ENCODE measurements at regions not wholly inside any gene's neighbourhood (a gene's known extent, or its start where the extent isn't known, plus 50 kb on each side); places are given as distances from the start of the nearest gene placed in this dataset.

DNA sequence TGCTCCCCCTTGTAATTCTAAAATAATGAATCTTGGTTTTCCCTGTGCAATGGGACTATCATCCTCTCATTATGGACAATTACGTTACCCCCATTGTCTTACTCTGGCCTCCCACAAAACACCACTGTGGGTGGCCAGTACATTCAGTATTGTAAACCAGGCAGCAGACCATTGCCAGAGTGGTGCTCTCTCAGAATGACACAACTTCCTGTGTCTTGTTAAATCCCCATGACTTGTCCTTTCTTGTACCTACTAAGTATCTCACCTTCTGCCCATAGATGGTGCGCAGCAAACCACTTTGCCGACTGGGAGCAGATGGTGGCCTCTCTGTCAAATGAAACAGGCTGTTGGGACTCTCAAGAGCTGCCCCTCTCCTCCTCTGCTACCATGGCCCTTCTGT, 287.1 kb upstream of the RAG2 start:
- intact Hi-C loops (cut with micrococcal nuclease; ENCODE audit: unreplicated experiment): no loop called here
- FAIRE-seq: no peak
- no TSS peak for BruUV-seq (replicated peaks)
- ATAC-seq: no peak
- Histone ChIP-seq H3K4me3 (replicated peaks in 1 of 3; ENCODE audit: insufficient read depth in 1 of 3, low read depth in 2 of 3, low read length in 3 of 3) (no peak overlapping the region), H3K27me3 (ENCODE audit: control insufficient read depth in 1 of 2, insufficient read depth in 2 of 2, low read length in 2 of 2) (no peaks in the 10 kb centered on the region; a peak in 1 of 5 replicates), H2AFZ (ENCODE audit: low read length) (no peak overlapping the region), H4K20me1 (ENCODE audit: insufficient read depth, low read length) (no peaks in the 10 kb centered on the region), H3K4me1 (ENCODE audit: insufficient read depth, low read length) (no peaks in the 10 kb centered on the region), H3K27ac (ENCODE audit: extremely low read length, insufficient read depth, low read length) (no peak overlapping the region), H3K9ac (ENCODE audit: insufficient read depth, low read depth, low read length) (no peak overlapping the region), H3K9me3 (ENCODE audit: low read length) (no peaks in the 10 kb centered on the region), H3K36me3 (replicated peaks in 1 of 2; ENCODE audit: control insufficient read depth in 1 of 2, insufficient read depth in 2 of 2, low read length in 2 of 2) (no peaks in the 10 kb centered on the region), H3K4me2 (ENCODE audit: low read depth, low read length) (no peak overlapping the region), H3K79me2 (ENCODE audit: insufficient read depth, low read length) (no peaks in the 10 kb centered on the region)
- TF ChIP-seq STAG1 (CRISPR knock-in tag; IDR thresholded peaks at IDR 0.05) (no peak), ZFP82 (CRISPR knock-in tag; IDR thresholded peaks at IDR 0.05; ENCODE audit: borderline replicate concordance) (no peak), ZNF160 (CRISPR knock-in tag; IDR thresholded peaks at IDR 0.05) (no peak), AGO2 (optimal IDR thresholded peaks at IDR 0.05; ENCODE audit: low read depth, low read length) (no peak), ZFY (CRISPR knock-in tag; IDR thresholded peaks at IDR 0.05) (no peak), SMAD3 (CRISPR knock-in tag; IDR thresholded peaks at IDR 0.05) (no peak), MAFG (CRISPR knock-in tag; IDR thresholded peaks at IDR 0.05) (no peak), ZNF724P (CRISPR knock-in tag; IDR thresholded peaks at IDR 0.05; ENCODE audit: borderline replicate concordance) (no peak), SYNCRIP (IDR thresholded peaks at IDR 0.05; ENCODE audit: insufficient read depth, low read depth, low read length) (no peak), ZNF10 (CRISPR knock-in tag; IDR thresholded peaks at IDR 0.05; ENCODE audit: borderline replicate concordance, low read depth) (no peak), GATAD1 (CRISPR knock-in tag; IDR thresholded peaks at IDR 0.05) (no peak), U2AF2 (IDR thresholded peaks at IDR 0.05; ENCODE audit: low read depth, low read length) (no peak), FOSL1 (CRISPR knock-in tag; IDR thresholded peaks at IDR 0.05; ENCODE audit: borderline replicate concordance) (no peak), FLYWCH1 (CRISPR knock-in tag; IDR thresholded peaks at IDR 0.05) (no peak), ZFP1 (CRISPR knock-in tag; IDR thresholded peaks at IDR 0.05) (no peak)
- TF ChIP-seq, protein P1, sequence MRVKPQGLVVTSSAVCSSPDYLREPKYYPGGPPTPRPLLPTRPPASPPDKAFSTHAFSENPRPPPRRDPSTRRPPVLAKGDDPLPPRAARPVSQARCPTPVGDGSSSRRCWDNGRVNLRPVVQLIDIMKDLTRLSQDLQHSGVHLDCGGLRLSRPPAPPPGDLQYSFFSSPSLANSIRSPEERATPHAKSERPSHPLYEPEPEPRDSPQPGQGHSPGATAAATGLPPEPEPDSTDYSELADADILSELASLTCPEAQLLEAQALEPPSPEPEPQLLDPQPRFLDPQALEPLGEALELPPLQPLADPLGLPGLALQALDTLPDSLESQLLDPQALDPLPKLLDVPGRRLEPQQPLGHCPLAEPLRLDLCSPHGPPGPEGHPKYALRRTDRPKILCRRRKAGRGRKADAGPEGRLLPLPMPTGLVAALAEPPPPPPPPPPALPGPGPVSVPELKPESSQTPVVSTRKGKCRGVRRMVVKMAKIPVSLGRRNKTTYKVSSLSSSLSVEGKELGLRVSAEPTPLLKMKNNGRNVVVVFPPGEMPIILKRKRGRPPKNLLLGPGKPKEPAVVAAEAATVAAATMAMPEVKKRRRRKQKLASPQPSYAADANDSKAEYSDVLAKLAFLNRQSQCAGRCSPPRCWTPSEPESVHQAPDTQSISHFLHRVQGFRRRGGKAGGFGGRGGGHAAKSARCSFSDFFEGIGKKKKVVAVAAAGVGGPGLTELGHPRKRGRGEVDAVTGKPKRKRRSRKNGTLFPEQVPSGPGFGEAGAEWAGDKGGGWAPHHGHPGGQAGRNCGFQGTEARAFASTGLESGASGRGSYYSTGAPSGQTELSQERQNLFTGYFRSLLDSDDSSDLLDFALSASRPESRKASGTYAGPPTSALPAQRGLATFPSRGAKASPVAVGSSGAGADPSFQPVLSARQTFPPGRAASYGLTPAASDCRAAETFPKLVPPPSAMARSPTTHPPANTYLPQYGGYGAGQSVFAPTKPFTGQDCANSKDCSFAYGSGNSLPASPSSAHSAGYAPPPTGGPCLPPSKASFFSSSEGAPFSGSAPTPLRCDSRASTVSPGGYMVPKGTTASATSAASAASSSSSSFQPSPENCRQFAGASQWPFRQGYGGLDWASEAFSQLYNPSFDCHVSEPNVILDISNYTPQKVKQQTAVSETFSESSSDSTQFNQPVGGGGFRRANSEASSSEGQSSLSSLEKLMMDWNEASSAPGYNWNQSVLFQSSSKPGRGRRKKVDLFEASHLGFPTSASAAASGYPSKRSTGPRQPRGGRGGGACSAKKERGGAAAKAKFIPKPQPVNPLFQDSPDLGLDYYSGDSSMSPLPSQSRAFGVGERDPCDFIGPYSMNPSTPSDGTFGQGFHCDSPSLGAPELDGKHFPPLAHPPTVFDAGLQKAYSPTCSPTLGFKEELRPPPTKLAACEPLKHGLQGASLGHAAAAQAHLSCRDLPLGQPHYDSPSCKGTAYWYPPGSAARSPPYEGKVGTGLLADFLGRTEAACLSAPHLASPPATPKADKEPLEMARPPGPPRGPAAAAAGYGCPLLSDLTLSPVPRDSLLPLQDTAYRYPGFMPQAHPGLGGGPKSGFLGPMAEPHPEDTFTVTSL (CRISPR knock-in tag; IDR thresholded peaks at IDR 0.05; ENCODE audit: borderline replicate concordance): no peak
- TF ChIP-seq, protein P2, sequence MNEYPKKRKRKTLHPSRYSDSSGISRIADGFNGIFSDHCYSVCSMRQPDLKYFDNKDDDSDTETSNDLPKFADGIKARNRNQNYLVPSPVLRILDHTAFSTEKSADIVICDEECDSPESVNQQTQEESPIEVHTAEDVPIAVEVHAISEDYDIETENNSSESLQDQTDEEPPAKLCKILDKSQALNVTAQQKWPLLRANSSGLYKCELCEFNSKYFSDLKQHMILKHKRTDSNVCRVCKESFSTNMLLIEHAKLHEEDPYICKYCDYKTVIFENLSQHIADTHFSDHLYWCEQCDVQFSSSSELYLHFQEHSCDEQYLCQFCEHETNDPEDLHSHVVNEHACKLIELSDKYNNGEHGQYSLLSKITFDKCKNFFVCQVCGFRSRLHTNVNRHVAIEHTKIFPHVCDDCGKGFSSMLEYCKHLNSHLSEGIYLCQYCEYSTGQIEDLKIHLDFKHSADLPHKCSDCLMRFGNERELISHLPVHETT (CRISPR knock-in tag; conservative IDR thresholded peaks at IDR 0.05): no peak
- TF ChIP-seq, protein P3, sequence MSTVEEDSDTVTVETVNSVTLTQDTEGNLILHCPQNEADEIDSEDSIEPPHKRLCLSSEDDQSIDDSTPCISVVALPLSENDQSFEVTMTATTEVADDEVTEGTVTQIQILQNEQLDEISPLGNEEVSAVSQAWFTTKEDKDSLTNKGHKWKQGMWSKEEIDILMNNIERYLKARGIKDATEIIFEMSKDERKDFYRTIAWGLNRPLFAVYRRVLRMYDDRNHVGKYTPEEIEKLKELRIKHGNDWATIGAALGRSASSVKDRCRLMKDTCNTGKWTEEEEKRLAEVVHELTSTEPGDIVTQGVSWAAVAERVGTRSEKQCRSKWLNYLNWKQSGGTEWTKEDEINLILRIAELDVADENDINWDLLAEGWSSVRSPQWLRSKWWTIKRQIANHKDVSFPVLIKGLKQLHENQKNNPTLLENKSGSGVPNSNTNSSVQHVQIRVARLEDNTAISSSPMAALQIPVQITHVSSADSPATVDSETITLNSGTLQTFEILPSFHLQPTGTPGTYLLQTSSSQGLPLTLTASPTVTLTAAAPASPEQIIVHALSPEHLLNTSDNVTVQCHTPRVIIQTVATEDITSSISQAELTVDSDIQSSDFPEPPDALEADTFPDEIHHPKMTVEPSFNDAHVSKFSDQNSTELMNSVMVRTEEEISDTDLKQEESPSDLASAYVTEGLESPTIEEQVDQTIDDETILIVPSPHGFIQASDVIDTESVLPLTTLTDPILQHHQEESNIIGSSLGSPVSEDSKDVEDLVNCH (CRISPR knock-in tag; IDR thresholded peaks at IDR 0.05): no peak
- POLR2A ChIA-PET: no interaction called here
- CTCF ChIA-PET (ENCODE audit: low intra/inter-chr PET ratio, low total read pairs): no interaction called here
- in situ Hi-C loops (cut with HindIII; ENCODE audit: extremely low pct_ligation_motif_present, low pct_unique_long_range_greater_than_20kb): no loop called here
- DNase-seq (ENCODE audit: low spot score): no peak
- WGBS (ENCODE audit: low lambda C conversion rate): 40% methylated on average over 3 of the region's 3 CpGs

Data from HepG2 (cell line).